ENCODE measurements at regions not wholly inside any gene's neighbourhood (a gene's known extent, or its start where the extent isn't known, plus 50 kb on each side); places are given as distances from the start of the nearest gene placed in this dataset.

GRCh38 chr3:30139283-30139682 is 467.1 kb upstream of the TGFBR2 start:
- ChIA-PET CTCF (interaction anchor here (0.9 to 2.4 kb wide), 2 partner anchors 12 to 60 kb away, joined by 5 read pairs; no protein-coding TSS in a partner anchor), POLR2A (no interaction called here)
- no peak for TF ChIP-seq CTCF (IDR thresholded peaks at IDR 0.05; ENCODE audit: control extremely low read depth, extremely low read depth, low read depth, missing control alignments)
- no peak for DNase-seq (ENCODE audit: extremely low spot score)

GRCh38 chr3:30140356-30141075 is 465.9 kb upstream of the TGFBR2 start:
- no peak for DNase-seq (ENCODE audit: extremely low spot score)
- CTCF ChIA-PET = interaction anchor here (2.4 kb wide), 1 partner anchor 10 kb away, joined by 5 read pairs; no protein-coding TSS in a partner anchor
- POLR2A ChIA-PET = no interaction called here
- no peak for TF ChIP-seq CTCF (IDR thresholded peaks at IDR 0.05; ENCODE audit: control extremely low read depth, extremely low read depth, low read depth, missing control alignments)

GRCh38 chr3:30141178-30141581 is 465.2 kb upstream of the TGFBR2 start:
- CTCF ChIA-PET = interaction anchor here (2.4 kb wide), 1 partner anchor 10 kb away, joined by 5 read pairs; no protein-coding TSS in a partner anchor
- no peak for DNase-seq (ENCODE audit: extremely low spot score)
- POLR2A ChIA-PET = no interaction called here
- TF ChIP-seq CTCF (IDR thresholded peaks at IDR 0.05; ENCODE audit: control extremely low read depth, extremely low read depth, low read depth, missing control alignments) = no peak

GRCh38 chr3:30141927-30142326 is 464.5 kb upstream of the TGFBR2 start:
- ChIA-PET POLR2A (no interaction called here), CTCF (interaction anchor here (1.0 to 1.7 kb wide), 3 partner anchors 10 to 56 kb away, joined by 3 to 6 read pairs (median 3); no protein-coding TSS in a partner anchor)
- TF ChIP-seq CTCF (IDR thresholded peaks at IDR 0.05; ENCODE audit: control extremely low read depth, extremely low read depth, low read depth, missing control alignments) = no peak
- DNase-seq (ENCODE audit: extremely low spot score) = no peak

- DNase-seq (ENCODE audit: extremely low spot score) = no peak
- POLR2A ChIA-PET = no interaction called here
- CTCF ChIA-PET = interaction anchor here (1.4 to 1.7 kb wide), 3 partner anchors 9 to 39 kb away, joined by 3 to 6 read pairs (median 3); no protein-coding TSS in a partner anchor
- no peak for TF ChIP-seq CTCF (IDR thresholded peaks at IDR 0.05; ENCODE audit: control extremely low read depth, extremely low read depth, low read depth, missing control alignments)
These were observed 463.5 kb upstream of the TGFBR2 start for GRCh38 chr3:30142946-30143345.

GRCh38 chr3:30145281-30145680 is 461.1 kb upstream of the TGFBR2 start:
- no peak for TF ChIP-seq CTCF (IDR thresholded peaks at IDR 0.05; ENCODE audit: control extremely low read depth, extremely low read depth, low read depth, missing control alignments)
- POLR2A ChIA-PET = no interaction called here
- no peak for DNase-seq (ENCODE audit: extremely low spot score)
- CTCF ChIA-PET = interaction anchor here (1.7 kb wide), 1 partner anchor 54 kb away, joined by 6 read pairs; no protein-coding TSS in a partner anchor

Measured in GM10248 (cell line).